Activated naive CD4-positive, alpha-beta T cell (primary cell): ENCODE measurements at regions not wholly inside any gene's neighbourhood (a gene's known extent, or its start where the extent isn't known, plus 50 kb on each side); places are given as distances from the start of the nearest gene placed in this dataset.
"Not testable (repeated sequence)": the region's sequence is repeated elsewhere in the genome, so short reads cannot be mapped to it uniquely, and the experiment has no call there.

Experiments used
- DNase-seq, 4 experiments: peaks; one replicate each; lab custom pipeline; 2025; lab: John Stamatoyannopoulos, UW

DNA sequence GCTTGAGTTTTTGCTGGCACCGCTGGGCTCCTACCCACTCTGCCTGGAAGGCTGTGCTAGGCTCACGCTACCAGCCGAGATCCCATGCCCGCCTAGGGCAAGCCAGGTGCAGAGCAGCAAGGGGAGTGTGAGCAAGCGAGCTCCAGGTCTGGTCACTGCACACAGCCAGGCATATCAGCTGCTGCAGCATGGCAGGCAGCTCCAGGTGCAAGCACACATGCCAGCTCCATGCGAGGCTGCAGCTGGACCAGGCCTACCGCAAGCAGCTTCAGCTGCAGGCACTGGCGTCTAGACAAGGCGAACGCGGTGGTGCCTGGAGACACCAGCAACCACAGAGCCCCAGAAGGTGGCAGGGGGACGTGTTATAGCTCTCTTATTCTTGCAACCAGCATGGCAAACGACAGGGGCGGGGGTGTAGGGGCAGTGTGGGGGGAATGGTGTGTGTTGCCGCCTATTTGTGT lies 614.7 kb upstream of the EPHA5 start:
- no peak for DNase-seq

DNA sequence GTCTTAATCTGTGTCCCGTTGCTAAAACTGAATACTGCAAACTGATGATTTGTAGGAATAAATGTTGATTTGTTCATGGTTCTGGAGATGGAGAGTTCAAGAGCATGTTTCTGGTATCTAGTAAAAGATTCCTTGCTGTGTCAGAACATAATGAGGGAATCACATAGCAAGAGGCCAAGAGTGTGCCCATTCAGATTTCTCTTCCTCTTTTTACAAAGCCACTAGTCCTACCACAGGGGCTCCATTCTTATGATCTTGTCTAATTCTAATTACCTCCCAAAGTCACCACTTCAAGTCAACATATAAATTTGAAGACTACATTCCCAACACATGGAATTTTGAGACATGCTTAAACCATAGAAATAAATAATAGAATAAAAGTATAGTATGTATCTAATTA lies 608.8 kb upstream of the EPHA5 start:
- no peak for DNase-seq

DNA sequence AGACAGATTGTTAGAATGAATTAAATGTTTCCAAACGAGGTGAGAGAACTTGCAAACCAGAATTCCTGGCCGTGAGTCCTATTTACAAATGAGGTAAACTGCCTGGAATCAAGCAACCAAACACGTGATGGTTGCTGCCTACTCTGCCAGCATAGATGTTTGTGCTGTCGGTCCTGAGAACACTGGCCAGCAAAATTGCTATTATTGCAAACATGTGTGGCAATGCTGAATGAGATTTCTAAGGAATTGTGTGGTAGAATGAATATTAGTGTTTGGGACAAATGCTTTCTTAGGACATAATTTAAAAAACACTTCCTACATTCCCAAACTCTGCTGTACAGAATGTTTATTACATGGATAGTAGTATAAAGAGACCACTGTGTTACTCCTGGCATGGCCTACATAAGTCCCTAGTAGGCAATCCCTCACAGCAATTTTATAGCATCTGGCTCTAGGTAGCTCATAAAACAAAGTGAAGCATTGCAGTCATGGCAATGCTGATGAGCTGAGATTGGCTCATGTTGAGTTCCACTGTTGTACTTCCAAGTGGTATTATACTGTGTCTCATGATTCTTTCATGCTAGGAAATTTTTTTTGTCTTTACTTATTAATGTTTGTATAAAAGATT lies 605.2 kb upstream of the EPHA5 start:
- no peak for DNase-seq

DNA sequence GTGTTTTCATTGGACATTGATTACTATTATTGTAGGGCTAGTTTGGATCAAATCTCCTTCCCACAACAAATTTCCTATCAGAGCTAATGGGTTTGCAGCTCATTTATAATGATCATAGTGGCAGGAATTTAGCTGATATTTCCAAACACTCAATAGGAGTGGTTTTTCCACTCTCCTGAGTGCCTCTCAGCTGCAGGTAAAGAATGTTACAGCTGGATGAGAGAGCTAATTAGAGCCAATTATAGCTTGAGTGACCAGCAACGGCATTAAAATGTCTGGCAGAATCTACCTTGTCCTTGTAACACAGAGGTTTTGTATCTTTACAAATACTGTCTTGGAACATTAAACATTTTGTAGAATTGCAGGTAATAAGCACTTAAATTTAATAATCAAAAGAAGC lies 602.8 kb upstream of the EPHA5 start:
- no peak for DNase-seq

DNA sequence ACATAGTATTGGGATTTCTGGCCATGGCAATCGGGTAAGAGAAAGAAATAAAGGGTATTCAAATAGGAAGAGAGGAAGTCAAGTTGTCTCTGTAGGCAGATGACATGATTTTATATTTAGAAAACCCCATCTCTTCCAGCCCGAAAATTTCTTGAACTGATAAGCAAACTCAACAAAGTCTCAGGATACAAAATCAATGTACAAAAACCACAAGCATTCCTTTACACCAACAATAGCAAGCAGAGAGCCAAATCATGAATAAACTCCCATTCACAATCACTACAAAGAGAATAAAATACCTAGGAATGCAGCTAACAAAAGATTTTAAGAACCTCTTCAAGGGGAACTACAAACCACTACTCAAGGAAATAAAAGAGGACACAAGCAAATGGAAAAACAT lies 600.1 kb upstream of the EPHA5 start:
- not testable (repeated sequence) for DNase-seq

DNA sequence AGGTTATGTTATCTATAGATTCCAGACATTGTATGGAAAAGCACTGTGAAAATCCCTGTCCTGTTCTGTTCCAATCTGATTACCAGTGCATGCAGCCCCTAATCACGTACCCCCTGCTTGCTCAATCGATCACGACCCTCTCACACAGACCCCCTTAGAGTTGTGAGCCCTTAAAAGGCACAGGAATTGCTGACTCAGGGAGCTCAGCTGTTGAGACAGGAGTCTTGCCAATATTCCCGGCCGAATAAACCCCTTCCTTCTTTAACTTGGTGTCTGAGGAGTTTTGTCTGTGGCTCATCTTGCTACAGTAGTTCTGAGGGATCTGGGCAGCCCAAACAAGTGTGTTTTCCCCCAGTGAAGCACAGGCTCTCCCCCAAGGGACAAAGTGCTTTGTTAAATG lies 596.3 kb upstream of the EPHA5 start:
- DNase-seq, result not testable (repeated sequence)

DNA sequence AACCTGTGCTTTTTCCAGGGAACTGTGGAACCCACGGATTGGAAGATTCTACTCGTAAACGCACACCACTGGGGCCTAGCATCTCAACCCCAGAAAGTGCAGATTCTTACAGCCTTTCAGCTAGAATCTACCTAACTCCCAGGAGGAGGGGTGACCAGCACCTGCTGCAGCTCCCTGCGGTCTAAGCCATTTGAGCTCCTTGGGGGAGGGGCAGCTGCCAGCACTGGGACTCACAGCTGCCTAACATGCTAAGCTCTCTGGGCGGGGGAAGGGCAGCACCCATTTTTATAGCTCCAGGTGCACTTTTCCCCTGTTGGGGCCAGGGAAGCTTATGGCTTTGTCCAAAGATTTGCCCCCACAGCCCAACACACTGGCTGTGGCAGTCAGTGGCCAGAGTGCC lies 595.7 kb upstream of the EPHA5 start:
- no peak for DNase-seq

DNA sequence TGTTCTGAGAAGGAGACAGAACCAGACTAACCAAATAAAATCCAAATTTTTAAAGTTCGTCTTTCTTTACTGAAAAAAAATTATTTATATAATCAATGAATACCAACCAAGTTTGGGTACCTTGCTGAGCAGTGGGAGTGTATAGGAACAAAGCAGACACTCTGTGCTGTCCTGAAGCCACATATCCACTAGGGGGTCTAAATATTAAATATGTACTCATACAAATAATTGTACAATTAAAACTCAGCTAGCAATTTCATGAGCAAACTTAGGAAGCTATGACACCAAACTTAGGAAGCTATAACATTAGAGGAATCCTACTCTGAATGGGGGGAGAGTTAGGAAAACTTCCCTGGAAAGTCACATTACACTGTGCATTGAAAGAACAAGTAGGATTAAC lies 582.0 kb upstream of the EPHA5 start:
- no peak for DNase-seq

DNA sequence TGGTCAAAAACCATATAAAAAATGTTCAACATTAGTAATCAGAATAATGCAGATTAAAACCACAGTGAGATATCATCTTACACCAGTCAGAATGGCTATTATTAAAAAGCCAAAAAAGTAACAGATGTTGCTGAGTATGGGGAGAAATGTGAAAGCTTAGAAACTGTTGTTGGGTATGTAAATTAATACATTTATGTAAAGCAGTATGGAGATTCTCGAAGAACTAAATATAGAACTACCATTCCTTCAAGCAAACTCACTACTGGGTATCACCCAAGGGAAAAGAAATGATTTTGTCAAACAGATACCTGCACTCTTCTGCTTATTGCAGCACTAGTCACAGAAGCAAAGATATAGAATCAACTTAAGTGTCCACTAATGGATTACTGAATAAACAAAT lies 576.4 kb upstream of the EPHA5 start:
- no peak for DNase-seq

DNA sequence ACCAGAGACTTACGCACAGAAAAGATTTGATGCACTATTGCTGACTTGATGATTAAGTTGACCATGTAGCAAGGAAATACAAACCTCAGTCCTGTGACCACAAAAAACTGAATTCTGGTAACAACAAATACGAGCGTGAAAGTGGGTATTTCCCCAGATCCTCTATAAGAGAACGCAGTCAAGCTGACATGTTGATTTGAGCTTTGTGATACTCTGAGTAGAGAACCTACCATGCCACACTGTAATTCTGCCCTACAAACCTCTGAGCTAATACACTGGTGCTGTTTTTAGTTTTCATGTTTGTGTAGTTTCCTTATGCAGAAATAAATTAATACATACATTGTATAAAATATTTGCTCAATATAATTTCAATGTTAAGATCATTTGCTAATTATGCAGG lies 565.6 kb upstream of the EPHA5 start:
- DNase-seq, result no peak

DNA sequence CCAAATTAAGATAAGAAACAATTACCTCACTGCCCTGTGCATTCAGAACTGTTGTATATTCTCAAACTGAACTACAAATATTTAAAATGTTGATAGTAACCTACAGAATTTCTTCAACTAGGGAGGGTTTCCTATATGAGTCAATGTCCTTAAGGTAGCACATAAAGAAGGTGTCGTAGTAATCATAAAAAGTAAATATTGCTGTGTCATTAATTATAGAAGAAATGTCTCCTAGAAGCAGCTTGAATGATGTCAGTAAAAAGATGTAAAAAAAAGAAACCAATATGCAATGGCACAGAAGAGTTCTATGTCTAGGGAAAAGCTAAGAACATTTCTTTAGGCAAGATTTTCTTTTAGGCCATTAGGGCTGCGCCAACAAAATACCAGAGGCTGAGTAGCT lies 559.6 kb upstream of the EPHA5 start:
- DNase-seq, result no peak

DNA sequence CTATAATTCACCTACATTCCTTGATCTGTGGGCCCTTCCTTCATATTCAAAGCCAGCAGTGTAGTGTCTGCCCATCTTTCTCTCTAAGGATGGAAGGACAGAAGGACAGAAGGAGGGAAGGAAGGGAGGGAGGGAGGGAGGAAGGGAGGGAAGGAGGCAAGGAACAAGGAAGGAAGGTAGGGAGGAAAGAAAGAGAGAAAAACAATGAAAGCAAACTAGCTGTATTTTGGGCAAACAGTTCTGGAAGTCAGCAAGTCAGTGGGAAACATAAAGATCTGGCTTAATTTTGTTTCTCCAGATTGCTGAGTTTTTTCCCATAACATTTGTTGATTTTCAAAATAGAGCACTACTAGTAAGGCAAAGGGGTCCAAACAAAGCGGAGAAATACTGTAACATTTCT lies 555.2 kb upstream of the EPHA5 start:
- no peak for DNase-seq

DNA sequence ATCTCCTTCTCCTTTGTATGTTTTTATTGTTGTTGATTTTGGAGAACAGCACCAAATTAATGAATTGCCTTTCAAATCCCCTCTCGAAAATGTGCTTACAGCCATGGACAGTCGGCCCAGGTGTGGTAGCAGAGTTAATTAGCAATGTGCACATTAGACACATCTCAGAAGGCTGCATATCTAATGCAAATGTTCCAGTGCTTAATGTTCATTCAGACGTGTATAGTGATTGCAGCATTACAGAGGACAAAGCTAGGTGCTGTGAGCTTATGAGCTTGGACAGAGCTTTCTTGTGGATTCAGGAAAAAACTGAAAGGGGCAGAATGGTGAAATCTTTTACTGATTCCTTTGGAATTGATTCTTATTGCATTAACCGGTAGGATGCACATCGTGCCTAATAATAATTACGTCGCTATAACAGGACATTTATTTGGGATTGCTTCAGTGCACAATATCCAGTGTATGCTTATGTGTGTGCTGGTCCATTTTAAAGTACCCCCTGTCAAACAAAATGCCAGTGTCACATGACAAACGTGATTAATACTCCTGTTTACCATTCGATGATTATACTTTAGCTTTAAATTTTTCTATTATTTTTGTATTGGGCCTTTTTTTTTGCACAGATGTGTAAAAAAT lies 552.9 kb upstream of the EPHA5 start:
- no peak for DNase-seq

DNA sequence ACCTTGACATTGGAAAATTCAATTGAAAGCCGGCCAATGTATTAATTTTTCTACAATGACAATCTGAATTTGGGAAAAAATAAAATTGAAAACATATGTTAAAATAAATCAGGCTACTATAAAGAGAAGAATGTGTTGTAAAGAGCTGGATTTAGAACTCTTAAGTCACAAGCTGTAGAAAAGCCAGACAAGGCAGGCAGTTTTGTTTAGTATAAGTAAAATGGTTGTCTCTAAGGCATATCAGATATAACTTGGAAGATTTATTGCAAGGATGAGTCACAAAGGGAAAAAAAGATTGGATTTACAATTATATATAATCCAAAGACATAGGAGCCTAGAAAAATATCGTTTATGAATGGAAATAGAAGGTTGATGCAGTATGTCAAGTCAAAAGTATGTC lies 549.1 kb upstream of the EPHA5 start:
- no peak for DNase-seq

DNA sequence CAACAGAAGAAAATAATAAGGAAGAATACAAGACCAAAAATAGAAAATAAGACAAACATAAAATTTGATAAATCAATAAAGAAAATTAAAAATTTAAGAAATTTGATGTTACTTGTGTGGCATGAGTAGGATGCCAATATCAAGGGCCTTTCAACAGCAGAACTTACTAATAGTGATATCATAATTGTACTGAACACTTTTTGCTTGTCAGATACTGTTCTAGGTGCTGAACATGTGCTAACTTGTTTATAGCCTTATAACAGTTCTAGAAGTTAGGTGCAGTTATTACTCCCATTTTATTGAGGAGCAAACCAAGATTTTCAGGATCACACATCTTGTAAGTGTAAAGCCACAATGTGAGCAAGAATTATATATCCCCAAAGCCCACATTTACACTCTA lies 546.0 kb upstream of the EPHA5 start:
- no peak for DNase-seq

DNA sequence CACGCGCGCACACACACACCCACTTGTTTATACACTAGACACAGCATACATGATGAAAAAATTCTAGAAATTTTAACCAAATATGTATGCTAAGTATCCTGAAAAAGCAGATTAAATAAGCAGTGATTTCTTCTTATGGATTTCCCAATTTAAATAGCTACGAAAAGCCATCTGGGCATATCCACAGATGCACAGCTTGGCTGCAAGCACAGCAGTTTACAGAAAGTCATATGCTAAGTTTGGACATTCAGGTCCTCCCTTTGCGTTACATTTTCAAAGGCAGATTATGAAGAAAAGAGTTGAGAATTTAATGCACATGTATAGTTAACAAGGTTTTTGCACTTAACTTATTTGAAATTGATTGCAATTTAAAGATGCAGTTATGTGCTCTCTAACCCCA lies 542.2 kb upstream of the EPHA5 start:
- no peak for DNase-seq

DNA sequence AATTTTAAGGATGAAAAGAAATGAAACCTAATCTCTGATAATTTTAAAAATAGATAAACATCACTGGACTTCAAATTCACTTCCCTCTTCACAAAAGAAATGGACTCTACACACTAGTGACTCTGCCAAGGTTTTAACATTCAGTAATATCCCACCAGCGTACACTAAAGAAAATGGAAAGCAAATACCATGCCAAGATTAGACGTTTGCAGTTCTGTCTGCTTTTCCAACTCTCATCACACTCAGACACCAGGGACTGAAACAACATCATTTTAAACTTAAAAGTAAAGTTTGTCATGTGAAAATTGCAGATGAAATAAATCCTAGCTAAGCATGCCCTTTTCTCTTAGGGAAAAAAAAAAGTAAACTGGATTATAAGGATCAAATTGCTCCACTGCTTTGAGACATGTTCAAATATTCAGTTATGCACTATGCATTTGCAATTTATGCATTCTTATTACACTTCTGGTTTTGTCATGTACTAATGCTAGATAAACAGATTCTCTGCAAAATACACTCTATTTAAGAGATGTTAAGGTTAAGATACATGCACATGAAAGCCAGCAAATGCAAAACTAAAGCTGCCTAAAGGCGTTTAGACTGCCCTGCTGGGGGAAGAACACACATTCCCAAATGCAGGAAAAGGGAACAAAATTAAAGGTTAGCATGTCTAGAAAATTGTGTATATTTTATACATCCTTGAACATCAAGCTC lies 534.4 kb upstream of the EPHA5 start:
- DNase-seq, result no peak

DNA sequence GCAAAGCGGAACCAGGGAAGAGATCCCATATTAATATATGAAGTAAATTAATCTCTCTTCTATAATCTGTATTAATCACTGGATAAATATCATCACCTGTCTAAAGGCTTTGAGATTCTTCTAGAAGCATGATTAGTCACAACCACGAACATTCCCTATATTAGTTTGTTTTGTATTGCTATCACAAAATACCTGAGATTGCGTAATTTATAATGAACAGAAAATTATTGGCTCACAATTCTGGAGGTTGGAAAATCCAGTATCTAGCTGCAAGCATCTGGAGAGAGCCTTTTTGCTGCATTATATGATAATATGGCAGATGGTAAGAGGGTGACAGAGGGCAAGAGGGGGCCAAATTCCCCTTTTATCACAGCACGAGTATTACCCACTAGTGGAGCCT lies 532.6 kb upstream of the EPHA5 start:
- no peak for DNase-seq

DNA sequence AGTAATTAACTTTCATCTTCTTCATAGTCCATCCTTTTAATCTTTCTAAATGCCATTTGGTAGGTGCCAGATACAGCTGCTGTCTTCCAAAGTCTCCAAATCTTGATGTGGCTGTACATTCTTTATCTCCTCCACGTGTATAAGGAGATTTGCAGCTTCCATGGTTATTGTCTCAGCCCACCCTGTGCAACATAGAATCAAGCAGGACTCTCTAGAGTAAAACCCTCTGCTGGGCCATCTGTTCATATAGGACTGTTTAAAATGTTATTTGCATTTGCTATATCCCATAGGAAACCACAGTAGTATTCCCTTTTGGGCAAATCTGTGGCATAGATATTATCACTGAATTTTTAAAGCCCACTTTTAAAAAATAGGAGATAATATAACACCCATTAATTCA lies 527.2 kb upstream of the EPHA5 start:
- DNase-seq, result no peak

DNA sequence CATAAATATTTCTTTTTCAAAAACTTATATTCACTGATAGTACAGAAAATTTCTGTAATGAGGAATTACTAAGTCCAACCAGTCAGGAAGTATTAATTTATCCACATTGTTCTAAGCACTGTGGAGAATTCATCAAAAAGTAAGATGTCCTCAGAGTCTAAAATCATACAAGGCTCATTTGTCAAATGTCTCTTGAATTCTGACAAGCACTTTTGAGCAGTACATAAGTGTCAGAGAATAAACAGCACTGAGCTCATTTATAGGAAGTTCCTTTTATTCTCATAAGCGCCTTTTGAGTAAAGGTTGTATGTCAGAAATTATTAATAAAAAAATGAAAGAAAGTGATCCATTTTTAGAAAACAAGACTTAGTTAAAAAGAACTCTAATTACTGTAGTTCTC lies 523.2 kb upstream of the EPHA5 start:
- DNase-seq, result no peak

DNA sequence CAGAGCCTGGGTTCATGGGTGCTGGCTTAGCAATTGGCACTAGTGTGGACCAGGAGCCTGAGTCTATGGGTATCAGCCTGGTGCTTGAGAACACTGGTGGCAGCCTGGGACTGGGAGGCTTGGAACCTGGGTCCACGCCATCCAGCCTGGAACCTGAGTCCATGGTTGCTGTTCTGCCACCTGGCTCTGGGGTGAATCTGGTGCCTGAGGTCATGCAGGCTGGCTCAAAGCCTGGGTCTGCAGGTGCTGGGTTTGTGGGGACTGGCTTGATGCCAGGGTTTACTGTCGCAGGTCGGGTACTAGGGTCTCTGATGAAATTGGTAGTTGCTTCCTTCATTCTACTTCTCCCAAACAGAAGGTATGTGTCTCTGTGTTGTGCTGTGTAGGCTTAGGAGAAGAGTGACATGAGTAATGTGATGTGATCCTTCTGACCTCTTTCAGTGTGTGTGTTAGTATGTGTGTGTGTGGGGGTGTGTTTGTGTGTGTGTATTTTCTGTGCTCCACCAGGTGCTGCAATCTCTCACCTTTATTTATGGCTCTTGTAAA lies 517.0 kb upstream of the EPHA5 start:
- no peak for DNase-seq

DNA sequence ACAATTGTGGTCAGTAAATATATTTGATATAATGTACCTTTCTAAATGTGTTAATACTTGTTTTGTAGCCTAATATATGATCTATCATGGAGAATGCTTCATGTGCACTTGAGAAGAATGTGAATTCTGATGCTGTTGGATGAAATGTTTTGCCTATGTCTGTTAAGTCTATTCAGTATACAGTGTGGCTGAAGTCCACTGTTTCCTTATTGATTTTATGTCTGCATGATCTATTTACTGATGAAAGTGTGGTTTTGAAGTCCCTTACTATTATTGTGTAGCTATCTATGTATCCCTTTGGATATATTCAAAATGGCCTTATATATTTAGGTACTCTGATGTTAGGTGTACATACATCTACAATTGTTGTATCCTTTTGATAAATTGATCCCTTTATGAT lies 515.8 kb upstream of the EPHA5 start:
- no peak for DNase-seq

DNA sequence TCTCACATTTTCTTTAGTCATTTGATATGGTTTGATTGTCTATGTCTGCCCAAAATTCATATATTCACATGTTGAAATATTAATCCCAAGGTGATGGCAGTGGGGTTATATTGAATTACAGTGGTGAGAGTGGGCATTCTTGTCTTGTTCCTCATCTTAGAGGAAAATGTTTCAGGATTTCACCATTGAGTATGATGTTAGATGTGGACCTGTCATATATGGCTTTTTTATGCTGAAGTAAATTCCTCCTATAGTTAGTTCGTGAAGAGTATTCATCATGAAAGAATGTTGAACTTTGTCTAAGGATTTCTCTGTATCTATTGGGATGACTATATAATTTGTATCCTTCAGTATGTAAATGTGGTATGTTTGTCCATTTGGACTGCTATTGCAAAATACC lies 512.3 kb upstream of the EPHA5 start:
- no peak for DNase-seq
